Astrocyte of the spinal cord (primary cell): ENCODE measurements at regions not wholly inside any gene's neighbourhood (a gene's known extent, or its start where the extent isn't known, plus 50 kb on each side); places are given as distances from the start of the nearest gene placed in this dataset.

Experiments used
- DNase-seq: peaks from one replicate; pipeline ENCODE4 v3.0.0; 2011; ENCODE audit warnings: low read depth, low spot score
- H3K4me3 ChIP-seq: 2 replicates; pipeline ENCODE4 v1.5.1; 2011; ENCODE audit warnings: low read depth, mild to moderate bottlenecking, low read length, moderate library complexity
- CTCF ChIP-seq: IDR thresholded peaks from 2 replicates; pipeline ENCODE4 v1.5.1; 2012; ENCODE audit warnings: low read depth, mild to moderate bottlenecking, low read length, inconsistent platforms
- in situ Hi-C: cut with HindIII; loops from 2 replicates; pipeline ENCODE4 v1.10.0; 2017; ENCODE audit warnings: low sequenced_read_pairs

- no peak for TF ChIP-seq CTCF
- in situ Hi-C loops, result no loop called here
- DNase-seq, result no peak
- no peak overlapping the region for H3K4me3 ChIP-seq
Measured at GRCh38 chr2:15796167-15796942, 144.0 kb upstream of the MYCN start.

GRCh38 chr2:15797231-15797938 is 143.0 kb upstream of the MYCN start:
- no peak for TF ChIP-seq CTCF
- DNase-seq, result no peak
- H3K4me3 ChIP-seq, result no peak overlapping the region
- in situ Hi-C loops, result no loop called here

- in situ Hi-C loops, result no loop called here
- no peak for DNase-seq
- no peak for TF ChIP-seq CTCF
Measured at GRCh38 chr2:15797939-15798281, 142.4 kb upstream of the MYCN start.

GRCh38 chr2:15798701-15799431 is 141.5 kb upstream of the MYCN start:
- H3K4me3 ChIP-seq, result no peak overlapping the region
- in situ Hi-C loops, result no loop called here
- no peak for TF ChIP-seq CTCF
- no peak for DNase-seq

More at GRCh38 chr2:15797939-15798281, 142.4 kb upstream of the MYCN start:
- H3K4me3 ChIP-seq, result no peak overlapping the region

- TF ChIP-seq CTCF, result no peak
- DNase-seq, result no peak
- in situ Hi-C loops, result no loop called here
Measured at GRCh38 chr2:15799432-15799827, 140.9 kb upstream of the MYCN start.

GRCh38 chr2:15800495-15801329 is 139.6 kb upstream of the MYCN start:
- in situ Hi-C loops, result no loop called here
- no peak for TF ChIP-seq CTCF

More at GRCh38 chr2:15799432-15799827, 140.9 kb upstream of the MYCN start:
- H3K4me3 ChIP-seq, result no peak overlapping the region

More at GRCh38 chr2:15800495-15801329, 139.6 kb upstream of the MYCN start:
- no peak for DNase-seq
- no peak overlapping the region for H3K4me3 ChIP-seq
